ENCODE measurements at regions not wholly inside any gene's neighbourhood (a gene's known extent, or its start where the extent isn't known, plus 50 kb on each side); places are given as distances from the start of the nearest gene placed in this dataset.

DNA sequence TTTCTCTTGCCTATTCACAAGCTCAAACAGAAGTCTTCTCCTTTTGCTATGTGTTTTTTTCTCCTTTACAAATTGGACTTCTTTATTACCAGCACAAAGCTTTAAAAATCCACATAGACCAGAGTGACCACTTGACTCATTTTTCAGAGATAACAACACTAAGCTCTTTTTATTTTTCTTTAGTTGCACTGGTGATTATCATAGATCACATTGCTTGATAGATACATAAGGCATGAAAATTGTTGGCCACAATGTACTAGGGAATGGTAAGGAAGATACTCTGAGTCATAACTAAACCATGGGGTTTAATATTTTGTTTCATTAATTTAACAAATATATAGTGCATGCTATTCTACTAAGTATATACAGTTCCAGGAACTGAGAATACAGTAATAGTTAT lies 159.0 kb downstream of the GASK1B start:
- no peak for TF ChIP-seq EZH2 (IDR thresholded peaks at IDR 0.05; ENCODE audit: low read depth)
- TF ChIP-seq, protein P1, sequence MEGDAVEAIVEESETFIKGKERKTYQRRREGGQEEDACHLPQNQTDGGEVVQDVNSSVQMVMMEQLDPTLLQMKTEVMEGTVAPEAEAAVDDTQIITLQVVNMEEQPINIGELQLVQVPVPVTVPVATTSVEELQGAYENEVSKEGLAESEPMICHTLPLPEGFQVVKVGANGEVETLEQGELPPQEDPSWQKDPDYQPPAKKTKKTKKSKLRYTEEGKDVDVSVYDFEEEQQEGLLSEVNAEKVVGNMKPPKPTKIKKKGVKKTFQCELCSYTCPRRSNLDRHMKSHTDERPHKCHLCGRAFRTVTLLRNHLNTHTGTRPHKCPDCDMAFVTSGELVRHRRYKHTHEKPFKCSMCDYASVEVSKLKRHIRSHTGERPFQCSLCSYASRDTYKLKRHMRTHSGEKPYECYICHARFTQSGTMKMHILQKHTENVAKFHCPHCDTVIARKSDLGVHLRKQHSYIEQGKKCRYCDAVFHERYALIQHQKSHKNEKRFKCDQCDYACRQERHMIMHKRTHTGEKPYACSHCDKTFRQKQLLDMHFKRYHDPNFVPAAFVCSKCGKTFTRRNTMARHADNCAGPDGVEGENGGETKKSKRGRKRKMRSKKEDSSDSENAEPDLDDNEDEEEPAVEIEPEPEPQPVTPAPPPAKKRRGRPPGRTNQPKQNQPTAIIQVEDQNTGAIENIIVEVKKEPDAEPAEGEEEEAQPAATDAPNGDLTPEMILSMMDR (conservative IDR thresholded peaks at IDR 0.05), result no peak

Measured in PC-9 (cell line).